ENCODE measurements at regions not wholly inside any gene's neighbourhood (a gene's known extent, or its start where the extent isn't known, plus 50 kb on each side); places are given as distances from the start of the nearest gene placed in this dataset.

DNA sequence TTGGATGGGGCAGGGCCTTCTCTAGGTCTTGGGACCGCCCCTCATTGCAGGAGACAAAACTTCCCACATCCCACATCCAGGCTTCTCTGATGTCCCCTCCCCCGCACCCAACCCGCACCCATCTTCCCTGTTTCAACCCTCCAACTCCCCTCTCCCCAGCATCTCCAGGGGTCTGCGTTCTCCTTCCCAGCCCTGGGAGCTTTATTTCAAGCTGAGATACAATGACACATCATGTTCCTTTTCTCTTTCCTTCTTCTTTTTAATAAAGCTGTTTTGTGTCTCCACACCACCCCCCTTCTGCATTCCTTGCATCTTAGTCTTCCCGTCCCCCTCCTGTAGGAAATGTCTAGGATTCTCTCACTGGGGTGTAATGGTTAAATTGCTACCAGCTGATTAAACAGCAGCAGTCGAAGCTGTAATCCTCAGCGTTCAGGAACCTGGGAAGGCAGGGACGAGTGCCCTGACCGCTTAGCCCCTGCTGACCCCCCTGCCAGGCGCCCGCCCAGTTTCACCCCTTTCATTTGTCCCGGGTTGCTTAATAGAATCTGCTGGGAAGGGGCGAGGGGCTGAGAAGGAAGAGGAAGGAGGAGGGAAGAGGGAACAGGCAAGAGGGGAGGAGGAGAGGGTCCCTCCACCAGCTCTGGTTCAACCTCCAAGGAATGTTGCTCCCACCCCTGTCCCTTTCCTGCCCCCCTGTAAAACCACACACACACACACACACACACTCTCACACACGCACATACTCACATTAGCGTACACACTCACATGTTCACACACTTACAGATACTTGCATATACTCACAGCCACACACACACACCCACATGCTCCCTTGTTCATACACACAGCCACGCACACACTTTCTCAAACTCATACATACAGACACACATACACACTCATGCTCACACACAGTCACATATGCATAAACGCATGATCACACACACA is 104.5 kb upstream of the MED13L start:
- ChIA-PET POLR2A (no interaction called here), CTCF (no interaction called here)
- Mint-ChIP-seq H3K4me1 (ENCODE audit: low read depth) (no peaks in the 10 kb centered on the region), H3K9me3 (no peaks in the 10 kb centered on the region), H3K4me3 (no peak overlapping the region), H3K27ac (no peak overlapping the region), H3K36me3 (ENCODE audit: low read depth) (no peaks in the 10 kb centered on the region), H3K27me3 (no peaks in the 10 kb centered on the region)
- Histone ChIP-seq H3K4me1 (ENCODE audit: insufficient read depth, low read length) (no peaks in the 10 kb centered on the region), H3K9me3 (ENCODE audit: control insufficient read depth in 1 of 2, insufficient read depth in 1 of 2, low read length in 2 of 2) (no peaks in the 10 kb centered on the region), H3K27me3 (ENCODE audit: control insufficient read depth in 1 of 2, insufficient read depth in 2 of 2, low read length in 2 of 2) (no peaks in the 10 kb centered on the region), H3K4me3 (ENCODE audit: low read length) (no peak overlapping the region), H3K36me3 (ENCODE audit: insufficient read depth, low read length) (no peaks in the 10 kb centered on the region), H3K27ac (ENCODE audit: low read depth in 1 of 2, low read length in 2 of 2) (no peak overlapping the region)
- intact Hi-C loops (cut with DNase I, micrococcal nuclease), result no loop called here
- DNase-seq, result no peak
- no peak for ATAC-seq (ENCODE audit: poor library complexity)
- TF ChIP-seq, protein P1, sequence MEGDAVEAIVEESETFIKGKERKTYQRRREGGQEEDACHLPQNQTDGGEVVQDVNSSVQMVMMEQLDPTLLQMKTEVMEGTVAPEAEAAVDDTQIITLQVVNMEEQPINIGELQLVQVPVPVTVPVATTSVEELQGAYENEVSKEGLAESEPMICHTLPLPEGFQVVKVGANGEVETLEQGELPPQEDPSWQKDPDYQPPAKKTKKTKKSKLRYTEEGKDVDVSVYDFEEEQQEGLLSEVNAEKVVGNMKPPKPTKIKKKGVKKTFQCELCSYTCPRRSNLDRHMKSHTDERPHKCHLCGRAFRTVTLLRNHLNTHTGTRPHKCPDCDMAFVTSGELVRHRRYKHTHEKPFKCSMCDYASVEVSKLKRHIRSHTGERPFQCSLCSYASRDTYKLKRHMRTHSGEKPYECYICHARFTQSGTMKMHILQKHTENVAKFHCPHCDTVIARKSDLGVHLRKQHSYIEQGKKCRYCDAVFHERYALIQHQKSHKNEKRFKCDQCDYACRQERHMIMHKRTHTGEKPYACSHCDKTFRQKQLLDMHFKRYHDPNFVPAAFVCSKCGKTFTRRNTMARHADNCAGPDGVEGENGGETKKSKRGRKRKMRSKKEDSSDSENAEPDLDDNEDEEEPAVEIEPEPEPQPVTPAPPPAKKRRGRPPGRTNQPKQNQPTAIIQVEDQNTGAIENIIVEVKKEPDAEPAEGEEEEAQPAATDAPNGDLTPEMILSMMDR (IDR thresholded peaks at IDR 0.05), result no peak

DNA sequence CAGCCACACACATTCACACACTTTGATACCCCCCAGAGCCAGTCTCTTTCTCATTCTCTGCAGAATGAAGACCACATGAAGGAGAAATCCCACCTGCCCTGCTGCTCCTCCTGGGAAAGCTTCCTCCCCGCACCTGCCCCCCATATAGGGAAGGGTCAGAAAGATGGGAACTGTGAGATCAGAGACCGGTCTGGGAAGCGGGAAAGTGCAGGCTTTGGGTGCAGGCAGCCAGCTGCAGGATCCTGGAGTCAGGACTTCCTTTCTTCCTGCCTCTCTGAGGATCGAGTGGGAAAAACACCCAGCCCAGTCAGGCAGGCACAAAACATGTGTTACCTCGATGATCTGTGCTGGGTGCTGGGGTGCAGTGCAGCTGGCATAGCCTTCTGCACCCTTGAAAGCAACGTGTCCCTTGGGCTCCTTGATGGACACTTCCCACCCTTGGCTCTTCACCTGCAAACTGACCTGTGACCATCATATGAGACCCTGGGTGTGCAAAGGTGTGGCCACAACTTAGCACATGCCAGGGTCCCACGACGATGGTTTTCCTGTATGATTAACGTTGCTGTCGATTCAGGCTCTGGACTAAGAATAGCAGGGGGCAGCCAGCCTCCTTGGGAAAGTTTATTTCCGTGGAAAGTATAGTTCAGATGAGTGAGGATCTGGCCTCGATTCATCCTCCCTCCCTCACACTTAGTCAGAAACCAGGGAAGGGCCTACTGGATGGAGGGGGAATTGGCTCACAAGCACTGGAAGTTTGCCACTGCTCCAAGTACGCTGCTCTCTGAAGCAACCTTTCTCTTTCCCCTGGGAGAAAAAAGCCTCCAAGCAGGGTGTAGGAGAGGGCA is 105.4 kb upstream of the MED13L start:
- Mint-ChIP-seq H3K27ac (no peak overlapping the region), H3K4me3 (no peak overlapping the region), H3K4me1 (ENCODE audit: low read depth) (no peaks in the 10 kb centered on the region), H3K36me3 (ENCODE audit: low read depth) (no peaks in the 10 kb centered on the region), H3K27me3 (no peaks in the 10 kb centered on the region), H3K9me3 (no peaks in the 10 kb centered on the region)
- no peak overlapping the region for H3K27ac ChIP-seq (ENCODE audit: low read depth in 1 of 2, low read length in 2 of 2)
- ChIA-PET POLR2A (no interaction called here), CTCF (no interaction called here)
- H3K4me1 ChIP-seq (ENCODE audit: insufficient read depth, low read length), result no peaks in the 10 kb centered on the region
- no peak for DNase-seq
- H3K27me3 ChIP-seq (ENCODE audit: control insufficient read depth in 1 of 2, insufficient read depth in 2 of 2, low read length in 2 of 2), result no peaks in the 10 kb centered on the region
- intact Hi-C loops (cut with DNase I, micrococcal nuclease), result no loop called here
- no peaks in the 10 kb centered on the region for H3K36me3 ChIP-seq (ENCODE audit: insufficient read depth, low read length)
- H3K9me3 ChIP-seq (ENCODE audit: control insufficient read depth in 1 of 2, insufficient read depth in 1 of 2, low read length in 2 of 2), result no peaks in the 10 kb centered on the region
- H3K4me3 ChIP-seq (ENCODE audit: low read length), result no peak overlapping the region
- TF ChIP-seq, protein P1 (IDR thresholded peaks at IDR 0.05), result no peak
- ATAC-seq (ENCODE audit: poor library complexity), result no peak

DNA sequence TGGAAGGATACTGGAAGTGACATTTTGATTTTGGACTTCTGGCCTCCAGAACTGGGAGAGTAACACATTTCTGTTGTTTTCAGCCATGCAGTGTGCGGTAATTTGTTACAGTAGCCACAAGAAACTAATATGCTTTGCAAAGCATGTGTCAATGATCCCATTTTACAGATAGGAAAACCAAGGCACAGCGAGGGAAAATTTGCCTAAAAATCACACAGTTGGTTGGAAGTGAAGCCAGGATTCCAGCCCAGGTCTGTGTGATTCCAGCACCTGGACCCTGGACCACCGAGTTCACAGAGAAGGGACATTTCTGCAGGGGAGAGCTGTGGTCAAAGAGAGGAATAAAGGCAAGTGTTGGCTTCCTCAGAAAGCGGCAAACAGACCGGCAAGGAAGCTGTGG is 106.7 kb upstream of the MED13L start:
- no peaks in the 10 kb centered on the region for H3K27me3 Mint-ChIP-seq

More for the DNA sequence above, 106.7 kb upstream of the MED13L start:
- Histone ChIP-seq H3K4me3 (ENCODE audit: low read length) (no peak overlapping the region), H3K9me3 (ENCODE audit: control insufficient read depth in 1 of 2, insufficient read depth in 1 of 2, low read length in 2 of 2) (no peaks in the 10 kb centered on the region), H3K4me1 (ENCODE audit: insufficient read depth, low read length) (no peaks in the 10 kb centered on the region), H3K27me3 (ENCODE audit: control insufficient read depth in 1 of 2, insufficient read depth in 2 of 2, low read length in 2 of 2) (no peaks in the 10 kb centered on the region), H3K36me3 (ENCODE audit: insufficient read depth, low read length) (no peaks in the 10 kb centered on the region), H3K27ac (ENCODE audit: low read depth in 1 of 2, low read length in 2 of 2) (no peak overlapping the region)
- CTCF ChIA-PET, result no interaction called here
- Mint-ChIP-seq H3K9me3 (no peaks in the 10 kb centered on the region), H3K4me3 (no peak overlapping the region), H3K36me3 (ENCODE audit: low read depth) (no peaks in the 10 kb centered on the region), H3K27ac (no peak overlapping the region), H3K4me1 (ENCODE audit: low read depth) (no peaks in the 10 kb centered on the region)
- ATAC-seq (ENCODE audit: poor library complexity) (no peak), DNase-seq (no peak)
- POLR2A ChIA-PET, result no interaction called here
- TF ChIP-seq, protein P1 (IDR thresholded peaks at IDR 0.05), result no peak
- intact Hi-C loops (cut with DNase I, micrococcal nuclease), result no loop called here
